ENCODE measurements at regions not wholly inside any gene's neighbourhood (a gene's known extent, or its start where the extent isn't known, plus 50 kb on each side); places are given as distances from the start of the nearest gene placed in this dataset.
"Not testable (repeated sequence)": the region's sequence is repeated elsewhere in the genome, so short reads cannot be mapped to it uniquely, and the experiment has no call there.

- no peak for FAIRE-seq
- Histone ChIP-seq H2AFZ (ENCODE audit: control insufficient read depth, low read depth, low read length) (no peak overlapping the region), H3K79me2 (ENCODE audit: control insufficient read depth, insufficient read depth, low read length) (no peaks in the 10 kb centered on the region), H3K4me2 (ENCODE audit: control insufficient read depth, insufficient read depth) (no peak overlapping the region), H3K27me3 (replicated peaks in 1 of 2; ENCODE audit: control insufficient read depth in 2 of 2, insufficient read depth in 2 of 2, low read length in 1 of 2) (no peaks in the 10 kb centered on the region), H3K36me3 (ENCODE audit: control insufficient read depth in 2 of 2, insufficient read depth in 2 of 2, low read length in 1 of 2) (no peaks in the 10 kb centered on the region), H3K9ac (ENCODE audit: control insufficient read depth, insufficient read depth, low read length) (no peak overlapping the region), H3K4me3 (no peak overlapping the region), H3K27ac (ENCODE audit: control insufficient read depth, insufficient read depth) (no peak overlapping the region), H4K20me1 (ENCODE audit: control insufficient read depth, insufficient read depth) (no peaks in the 10 kb centered on the region), H3K9me3 (replicated peaks; ENCODE audit: control insufficient read depth, insufficient read depth, low read length) (no peaks in the 10 kb centered on the region), H3K4me1 (ENCODE audit: control insufficient read depth, insufficient read depth, low read length) (no peaks in the 10 kb centered on the region)
- ChIA-PET RAD21 (ENCODE audit: unreplicated experiment) (interaction anchor here (0.8 kb wide), 1 partner anchor 335 kb away, joined by 4 read pairs; no protein-coding TSS in a partner anchor), CTCF (interaction anchor here (1.0 kb wide), 1 partner anchor 335 kb away, joined by 4 read pairs; no protein-coding TSS in a partner anchor), POLR2A (no interaction called here), SMC1A (ENCODE audit: uncharacterized antibody, unreplicated experiment) (interaction anchor here (1.0 kb wide), 1 partner anchor 335 kb away, joined by 4 read pairs; no protein-coding TSS in a partner anchor)
- intact Hi-C loops (cut with micrococcal nuclease; ENCODE audit: unreplicated experiment) (loop anchor here (2.0 kb wide), 1 partner anchor 334 kb away; no protein-coding TSS in a partner anchor), in situ Hi-C loops (cut with MboI) (no loop called here)
- WGBS (ENCODE audit: insufficient coverage, insufficient replicate concordance, low lambda C conversion rate, missing lambda C conversion rate): 7% methylated on average over 2 of the region's 2 CpGs
- no TSS peak for BruUV-seq (replicated peaks)
- ATAC-seq: no peak
- TF ChIP-seq CTCF (IDR thresholded peaks at IDR 0.05 in 2 of 3, conservative IDR thresholded peaks at IDR 0.05 in 1 of 3; ENCODE audit: control insufficient read depth in 2 of 3, extremely low read depth in 1 of 3, insufficient read depth in 1 of 3, low read depth in 3 of 3, low read length in 3 of 3): peak in 2 of 3 experiments; percentile 8 to 32; a peak in 2 of 6 replicates
- TF ChIP-seq NRF1 (conservative IDR thresholded peaks at IDR 0.05; ENCODE audit: low read depth, low read length): no peak
- no peak for TF ChIP-seq MYB (IDR thresholded peaks at IDR 0.05; ENCODE audit: borderline replicate concordance, low read depth, low read length)
- TF ChIP-seq YBX1 (IDR thresholded peaks at IDR 0.05): no peak
- no peak for TF ChIP-seq TCF3 (IDR thresholded peaks at IDR 0.05; ENCODE audit: borderline replicate concordance, insufficient read depth, low read depth, low read length)
- TF ChIP-seq TCF12 (IDR thresholded peaks at IDR 0.05; ENCODE audit: low read depth, low read length): no peak
- no peak for TF ChIP-seq TBL1XR1 (IDR thresholded peaks at IDR 0.05; ENCODE audit: low read depth, low read length)
- TF ChIP-seq RAD21 (IDR thresholded peaks at IDR 0.05; ENCODE audit: insufficient read depth, low read depth, low read length): peak; percentile 40
- TF ChIP-seq BCL3 (IDR thresholded peaks at IDR 0.05; ENCODE audit: borderline replicate concordance, insufficient read depth, low read depth, low read length, poor library complexity, severe bottlenecking): no peak
- TF ChIP-seq HSF1 (IDR thresholded peaks at IDR 0.05; ENCODE audit: low read depth, low read length): no peak
- DNase-seq (ENCODE audit: low read depth, low spot score): no peak
Observed at GRCh38 chr9:31916591-31917241, 467.7 kb upstream of the ACO1 start.

- H3K9me3 ChIP-seq (replicated peaks; ENCODE audit: control insufficient read depth, insufficient read depth, low read length); RAD21 ChIA-PET (ENCODE audit: unreplicated experiment); FAIRE-seq; H2AFZ ChIP-seq (ENCODE audit: control insufficient read depth, low read depth, low read length); H3K4me3 ChIP-seq; H3K27me3 ChIP-seq (replicated peaks in 1 of 2; ENCODE audit: control insufficient read depth in 2 of 2, insufficient read depth in 2 of 2, low read length in 1 of 2); BruUV-seq (replicated peaks); in situ Hi-C loops (cut with MboI); CTCF ChIA-PET; H3K4me2 ChIP-seq (ENCODE audit: control insufficient read depth, insufficient read depth); H3K9ac ChIP-seq (ENCODE audit: control insufficient read depth, insufficient read depth, low read length); H3K36me3 ChIP-seq (ENCODE audit: control insufficient read depth in 2 of 2, insufficient read depth in 2 of 2, low read length in 1 of 2); DNase-seq (ENCODE audit: low read depth, low spot score); SMC1A ChIA-PET (ENCODE audit: uncharacterized antibody, unreplicated experiment); H3K4me1 ChIP-seq (ENCODE audit: control insufficient read depth, insufficient read depth, low read length); H3K27ac ChIP-seq (ENCODE audit: control insufficient read depth, insufficient read depth); POLR2A ChIA-PET; ATAC-seq; intact Hi-C loops (cut with micrococcal nuclease; ENCODE audit: unreplicated experiment); H3K79me2 ChIP-seq (ENCODE audit: control insufficient read depth, insufficient read depth, low read length); H4K20me1 ChIP-seq (ENCODE audit: control insufficient read depth, insufficient read depth): not testable (repeated sequence)
- 51% methylated on average over 13 of the region's 13 CpGs for WGBS (ENCODE audit: insufficient coverage, insufficient replicate concordance, low lambda C conversion rate, missing lambda C conversion rate)
Observed at GRCh38 chr9:31937737-31938136, 446.7 kb upstream of the ACO1 start.
